GM19468 (cell line): ENCODE measurements at regions not wholly inside any gene's neighbourhood (a gene's known extent, or its start where the extent isn't known, plus 50 kb on each side); places are given as distances from the start of the nearest gene placed in this dataset.

Experiments used
- ATAC-seq: cut with Tn5 transposase; IDR thresholded peaks from one replicate; pipeline ENCODE4 v1.9.1; 2021; ENCODE audit warnings: mild to moderate bottlenecking, moderate library complexity, moderate number of reproducible peaks; ENCODE audit not compliant: unreplicated experiment; ENCODE audit errors: extremely low read depth

DNA sequence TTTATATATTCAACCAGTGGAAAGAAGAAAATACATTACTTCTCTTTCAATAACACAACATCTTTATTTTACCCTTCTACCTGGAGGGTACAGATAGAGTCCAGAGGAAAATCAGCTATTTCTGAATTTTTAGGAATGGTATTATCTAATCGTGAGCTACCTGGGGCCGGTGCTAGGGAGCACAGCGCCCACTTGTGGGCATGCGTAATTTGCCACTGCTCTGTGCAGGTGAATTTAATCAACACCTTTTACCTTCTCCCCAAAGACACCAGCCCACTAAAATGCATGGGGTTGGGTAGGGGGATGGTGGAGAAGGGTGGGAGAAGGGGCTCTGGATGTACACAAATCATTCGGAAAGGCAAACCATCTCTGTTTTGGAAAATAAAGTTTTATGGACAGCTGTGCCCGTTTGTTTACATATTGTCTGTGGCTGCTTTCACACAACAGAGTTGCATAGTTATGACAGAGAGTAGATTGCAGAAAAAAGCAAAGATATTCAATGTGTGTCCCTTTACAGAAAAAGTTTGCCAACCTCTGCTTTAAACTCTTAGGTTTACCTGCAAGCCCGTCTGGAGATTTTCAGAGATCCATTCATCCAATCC, 51.5 kb upstream of the DCC start:
- no peak for ATAC-seq

- ATAC-seq, result no peak
Measured at GRCh38 chr18:52289392-52289791, 50.6 kb upstream of the DCC start.
